Endodermal cell (in vitro differentiated cells): ENCODE measurements at regions not wholly inside any gene's neighbourhood (a gene's known extent, or its start where the extent isn't known, plus 50 kb on each side); places are given as distances from the start of the nearest gene placed in this dataset.

Experiments used
- DNase-seq: peaks from one replicate; pipeline ENCODE4 v3.0.0-alpha.2; 2017
- H3K27ac ChIP-seq: 2 replicates; pipeline ENCODE4 v1.5.1; 2013; ENCODE audit warnings: mild to moderate bottlenecking, low read depth, low read length, moderate library complexity
- H3K27me3 ChIP-seq: 2 replicates; pipeline ENCODE4 v1.6.1; 2013; ENCODE audit warnings: mild to moderate bottlenecking, low read length, moderate library complexity; ENCODE audit not compliant: insufficient read depth, control insufficient read depth, poor library complexity, severe bottlenecking
- H3K36me3 ChIP-seq: 2 replicates; pipeline ENCODE4 v1.7.0; 2013; ENCODE audit warnings: mild to moderate bottlenecking, low read length, moderate library complexity; ENCODE audit not compliant: control insufficient read depth, insufficient read depth
- H3K4me1 ChIP-seq: one replicate; pipeline ENCODE4 v1.7.0; 2013; ENCODE audit warnings: low read length; ENCODE audit not compliant: control insufficient read depth, insufficient read depth
- H3K4me3 ChIP-seq: 2 replicates; pipeline ENCODE4 v1.5.1; 2013; ENCODE audit warnings: mild to moderate bottlenecking, low read length, moderate library complexity
- H3K9ac ChIP-seq: 2 replicates; pipeline ENCODE4 v1.6.1; 2013; ENCODE audit warnings: mild to moderate bottlenecking, low read length, moderate library complexity; ENCODE audit not compliant: poor library complexity, severe bottlenecking; ENCODE audit errors: extremely low read depth
- H3K9me3 ChIP-seq: 2 replicates; pipeline ENCODE4 v1.6.1; 2013; ENCODE audit warnings: mild to moderate bottlenecking, low read length, moderate library complexity; ENCODE audit not compliant: control insufficient read depth
- H3K27ac Mint-ChIP-seq: 2 replicates; pipeline ENCODE4 v1.8.0; 2020; ENCODE audit warnings: mixed read lengths
- H3K27me3 Mint-ChIP-seq: 2 replicates; pipeline ENCODE4 v1.8.0; 2021; ENCODE audit warnings: mild to moderate bottlenecking, mixed read lengths; ENCODE audit not compliant: insufficient read depth
- H3K36me3 Mint-ChIP-seq: 2 replicates; pipeline ENCODE4 v1.8.0; 2020; ENCODE audit warnings: low read depth, mixed read lengths
- H3K4me1 Mint-ChIP-seq: 2 replicates; pipeline ENCODE4 v1.8.0; 2020; ENCODE audit warnings: mixed read lengths
- H3K4me3 Mint-ChIP-seq: 2 replicates; pipeline ENCODE4 v1.8.0; 2020; ENCODE audit warnings: mild to moderate bottlenecking, moderate library complexity, mixed read lengths
- H3K9me3 Mint-ChIP-seq: 2 replicates; pipeline ENCODE4 v1.8.0; 2020; ENCODE audit warnings: mild to moderate bottlenecking, mixed read lengths
- CTCF ChIP-seq: fragments of 200-600 bp; sonication (generic); conservative IDR thresholded peaks from 2 replicates; pipeline ENCODE4 v1.5.0; 2021; ENCODE audit warnings: antibody characterized with exemption, mild to moderate bottlenecking
- WGBS, 2 experiments: methylation state at CpG; one replicate each; pipeline versions ENCODE4 v1.1.5 to v1.1.7; 2013; ENCODE audit warnings: missing lambda C conversion rate in 2 of 2, mixed read lengths in 1 of 2; ENCODE audit not compliant: insufficient coverage in 1 of 2, insufficient read length in 1 of 2; 5-methylcytosine and 5-hydroxymethylcytosine counted together

GRCh38 chr12:25839470-25839869, 119.0 kb upstream of the RASSF8 start:
- Histone ChIP-seq H3K27me3 (no peaks in the 10 kb centered on the region), H3K9ac (no peak overlapping the region), H3K36me3 (no peaks in the 10 kb centered on the region), H3K4me1 (peaks cover 16% of the 10 kb centered on the region), H3K4me3 (no peak overlapping the region), H3K27ac (no peak overlapping the region), H3K9me3 (peaks cover 9% of the 10 kb centered on the region)
- Mint-ChIP-seq H3K4me3 (no peak overlapping the region), H3K4me1 (peaks cover 32% of the 10 kb centered on the region), H3K36me3 (no peaks in the 10 kb centered on the region), H3K27me3 (no peaks in the 10 kb centered on the region), H3K27ac (no peak overlapping the region), H3K9me3 (peaks cover 10% of the 10 kb centered on the region)
- TF ChIP-seq CTCF, result no peak
- 78% methylated on average over 2 of the region's 2 CpGs; no CpG with 5 or more reads in 1 of the 2 experiments for WGBS, 2 experiments
- no peak for DNase-seq

GRCh38 chr12:25840678-25841465, 117.6 kb upstream of the RASSF8 start:
- Mint-ChIP-seq H3K4me1 (peaks cover 27% of the 10 kb centered on the region), H3K27ac (no peak overlapping the region), H3K27me3 (no peaks in the 10 kb centered on the region), H3K4me3 (no peak overlapping the region), H3K36me3 (no peaks in the 10 kb centered on the region), H3K9me3 (peaks cover 7% of the 10 kb centered on the region)
- peaks cover 7% of the 10 kb centered on the region for H3K9me3 ChIP-seq
- H3K27me3 ChIP-seq, result no peaks in the 10 kb centered on the region
- no peak for TF ChIP-seq CTCF
- H3K9ac ChIP-seq, result no peak overlapping the region
- DNase-seq, result no peak
- no peaks in the 10 kb centered on the region for H3K36me3 ChIP-seq
- WGBS, 2 experiments, result 90 to 95% methylated on average over 3 to 10 of the region's 10 CpGs
- H3K4me1 ChIP-seq, result peaks cover 12% of the 10 kb centered on the region
- no peak overlapping the region for H3K4me3 ChIP-seq
- H3K27ac ChIP-seq, result no peak overlapping the region

GRCh38 chr12:25842254-25842653, 116.2 kb upstream of the RASSF8 start:
- H3K36me3 Mint-ChIP-seq, result no peaks in the 10 kb centered on the region
- H3K27ac Mint-ChIP-seq, result no peak overlapping the region

More at GRCh38 chr12:25842254-25842653, 116.2 kb upstream of the RASSF8 start:
- H3K4me1 ChIP-seq, result peaks cover 12% of the 10 kb centered on the region
- H3K27ac ChIP-seq, result no peak overlapping the region
- H3K36me3 ChIP-seq, result no peaks in the 10 kb centered on the region
- 93 to 98% methylated on average over 4 to 5 of the region's 5 CpGs for WGBS, 2 experiments
- H3K4me3 ChIP-seq, result no peak overlapping the region
- no peak overlapping the region for H3K4me3 Mint-ChIP-seq
- H3K27me3 ChIP-seq, result no peaks in the 10 kb centered on the region
- no peaks in the 10 kb centered on the region for H3K27me3 Mint-ChIP-seq
- TF ChIP-seq CTCF, result no peak
- no peak for DNase-seq
- H3K4me1 Mint-ChIP-seq, result peaks cover 35% of the 10 kb centered on the region
- H3K9me3 Mint-ChIP-seq, result peaks cover 3% of the 10 kb centered on the region
- no peak overlapping the region for H3K9ac ChIP-seq
- H3K9me3 ChIP-seq, result no peaks in the 10 kb centered on the region
